ENCODE measurements at regions not wholly inside any gene's neighbourhood (a gene's known extent, or its start where the extent isn't known, plus 50 kb on each side); places are given as distances from the start of the nearest gene placed in this dataset.
"Not testable (repeated sequence)": the region's sequence is repeated elsewhere in the genome, so short reads cannot be mapped to it uniquely, and the experiment has no call there.

- no peaks in the 10 kb centered on the region for H3K79me1 ChIP-seq (ENCODE audit: low read length)
- no peaks in the 10 kb centered on the region for H3K79me2 ChIP-seq (ENCODE audit: control insufficient read depth, insufficient read depth, low read length, poor library complexity)
- no peak overlapping the region for H3K18ac ChIP-seq (ENCODE audit: low read length)
- WGBS (ENCODE audit: extremely low coverage, insufficient coverage, insufficient read length): no CpG with 5 or more reads among the region's 1 CpG
- no peak overlapping the region for H2AFZ ChIP-seq (ENCODE audit: insufficient read depth, low read length, poor library complexity)
- H3K4me2 ChIP-seq (ENCODE audit: low read length): no peak overlapping the region
- H3K14ac ChIP-seq (ENCODE audit: low read length): no peak overlapping the region
- H3K9me3 ChIP-seq (ENCODE audit: insufficient read depth, low read depth, low read length): no peaks in the 10 kb centered on the region
- no peak overlapping the region for H4K8ac ChIP-seq (ENCODE audit: low read depth, low read length)
- no peaks in the 10 kb centered on the region for H3K27me3 ChIP-seq (ENCODE audit: insufficient read depth, low read length)
- H2BK5ac ChIP-seq (ENCODE audit: low read depth, low read length, poor library complexity): no peak overlapping the region
- H3K9ac ChIP-seq (ENCODE audit: low read length): no peak overlapping the region
- no peaks in the 10 kb centered on the region for H3K36me3 ChIP-seq (ENCODE audit: control insufficient read depth in 1 of 2, insufficient read depth in 2 of 2, low read length in 2 of 2)
- H3K27ac ChIP-seq (ENCODE audit: low read depth, low read length): no peak overlapping the region
- no peak overlapping the region for H3K23ac ChIP-seq (ENCODE audit: low read length)
- no peak overlapping the region for H3K4me3 ChIP-seq (ENCODE audit: low read depth, low read length)
- no peak for DNase-seq
- H2AK5ac ChIP-seq (ENCODE audit: low read length): no peak overlapping the region
- H3K4ac ChIP-seq (ENCODE audit: low read depth, low read length): no peak overlapping the region
- H2BK120ac ChIP-seq (ENCODE audit: insufficient read depth, low read length, poor library complexity): no peak overlapping the region
- H4K91ac ChIP-seq (ENCODE audit: low read depth, low read length): no peak overlapping the region
- no peaks in the 10 kb centered on the region for H3K4me1 ChIP-seq (ENCODE audit: control insufficient read depth in 1 of 2, insufficient read depth in 2 of 2, low read length in 2 of 2)
- H4K12ac ChIP-seq (ENCODE audit: low read depth, low read length): no peak overlapping the region
- H2BK12ac ChIP-seq (ENCODE audit: low read length): no peak overlapping the region
Measured at GRCh38 chr2:53114991-53115390, 652.6 kb upstream of the CHAC2 start.

- Histone ChIP-seq H4K12ac (ENCODE audit: low read depth, low read length) (no peak overlapping the region), H2BK5ac (ENCODE audit: low read depth, low read length, poor library complexity) (no peak overlapping the region), H4K91ac (ENCODE audit: low read depth, low read length) (no peak overlapping the region), H3K18ac (ENCODE audit: low read length) (no peak overlapping the region), H2AFZ (ENCODE audit: insufficient read depth, low read length, poor library complexity) (no peak overlapping the region), H2AK5ac (ENCODE audit: low read length) (no peak overlapping the region), H3K79me2 (ENCODE audit: control insufficient read depth, insufficient read depth, low read length, poor library complexity) (no peaks in the 10 kb centered on the region), H3K27ac (ENCODE audit: low read depth, low read length) (no peak overlapping the region), H2BK120ac (ENCODE audit: insufficient read depth, low read length, poor library complexity) (no peak overlapping the region), H3K79me1 (ENCODE audit: low read length) (no peaks in the 10 kb centered on the region), H3K27me3 (ENCODE audit: insufficient read depth, low read length) (no peaks in the 10 kb centered on the region), H3K23ac (ENCODE audit: low read length) (no peak overlapping the region), H3K9ac (ENCODE audit: low read length) (no peak overlapping the region), H3K4me2 (ENCODE audit: low read length) (no peak overlapping the region), H3K4me3 (ENCODE audit: low read depth, low read length) (no peak overlapping the region), H2BK12ac (ENCODE audit: low read length) (no peak overlapping the region), H3K9me3 (ENCODE audit: insufficient read depth, low read depth, low read length) (no peaks in the 10 kb centered on the region), H3K14ac (ENCODE audit: low read length) (no peak overlapping the region), H4K8ac (ENCODE audit: low read depth, low read length) (no peak overlapping the region), H3K4me1 (ENCODE audit: control insufficient read depth in 1 of 2, insufficient read depth in 2 of 2, low read length in 2 of 2) (no peaks in the 10 kb centered on the region), H3K36me3 (ENCODE audit: control insufficient read depth in 1 of 2, insufficient read depth in 2 of 2, low read length in 2 of 2) (no peaks in the 10 kb centered on the region), H3K4ac (ENCODE audit: low read depth, low read length) (no peak overlapping the region)
- no peak for DNase-seq
- WGBS (ENCODE audit: extremely low coverage, insufficient coverage, insufficient read length): no CpG with 5 or more reads among the region's 2 CpGs
Measured at GRCh38 chr2:53114582-53114981, 653.0 kb upstream of the CHAC2 start.

GRCh38 chr2:53112408-53112807 is 655.2 kb upstream of the CHAC2 start:
- no CpG with 5 or more reads among the region's 9 CpGs for WGBS (ENCODE audit: extremely low coverage, insufficient coverage, insufficient read length)
- H3K4me1 ChIP-seq (ENCODE audit: control insufficient read depth in 1 of 2, insufficient read depth in 2 of 2, low read length in 2 of 2); H3K36me3 ChIP-seq (ENCODE audit: control insufficient read depth in 1 of 2, insufficient read depth in 2 of 2, low read length in 2 of 2): not testable (repeated sequence)

GRCh38 chr2:53111406-53111805 is 656.2 kb upstream of the CHAC2 start:
- Histone ChIP-seq H2AK5ac (ENCODE audit: low read length) (no peak overlapping the region), H3K4me2 (ENCODE audit: low read length) (no peak overlapping the region), H3K79me1 (ENCODE audit: low read length) (no peaks in the 10 kb centered on the region), H3K27me3 (ENCODE audit: insufficient read depth, low read length) (no peaks in the 10 kb centered on the region), H3K14ac (ENCODE audit: low read length) (no peak overlapping the region), H2AFZ (ENCODE audit: insufficient read depth, low read length, poor library complexity) (no peak overlapping the region), H3K79me2 (ENCODE audit: control insufficient read depth, insufficient read depth, low read length, poor library complexity) (no peaks in the 10 kb centered on the region), H3K4me3 (ENCODE audit: low read depth, low read length) (no peak overlapping the region), H3K4me1 (ENCODE audit: control insufficient read depth in 1 of 2, insufficient read depth in 2 of 2, low read length in 2 of 2) (no peaks in the 10 kb centered on the region), H3K4ac (ENCODE audit: low read depth, low read length) (no peak overlapping the region), H3K36me3 (ENCODE audit: control insufficient read depth in 1 of 2, insufficient read depth in 2 of 2, low read length in 2 of 2) (no peaks in the 10 kb centered on the region), H4K91ac (ENCODE audit: low read depth, low read length) (no peak overlapping the region), H4K8ac (ENCODE audit: low read depth, low read length) (no peak overlapping the region), H3K18ac (ENCODE audit: low read length) (no peak overlapping the region), H2BK12ac (ENCODE audit: low read length) (no peak overlapping the region), H2BK120ac (ENCODE audit: insufficient read depth, low read length, poor library complexity) (no peak overlapping the region), H2BK5ac (ENCODE audit: low read depth, low read length, poor library complexity) (no peak overlapping the region), H3K27ac (ENCODE audit: low read depth, low read length) (no peak overlapping the region), H4K12ac (ENCODE audit: low read depth, low read length) (no peak overlapping the region), H3K9me3 (ENCODE audit: insufficient read depth, low read depth, low read length) (no peaks in the 10 kb centered on the region), H3K9ac (ENCODE audit: low read length) (no peak overlapping the region), H3K23ac (ENCODE audit: low read length) (no peak overlapping the region)
- WGBS (ENCODE audit: extremely low coverage, insufficient coverage, insufficient read length): no CpG with 5 or more reads among the region's 3 CpGs
- DNase-seq: no peak

More at GRCh38 chr2:53112408-53112807, 655.2 kb upstream of the CHAC2 start:
- H3K4me3 ChIP-seq (ENCODE audit: low read depth, low read length); H2BK120ac ChIP-seq (ENCODE audit: insufficient read depth, low read length, poor library complexity); H2AK5ac ChIP-seq (ENCODE audit: low read length); H2AFZ ChIP-seq (ENCODE audit: insufficient read depth, low read length, poor library complexity); H3K27ac ChIP-seq (ENCODE audit: low read depth, low read length); DNase-seq; H2BK5ac ChIP-seq (ENCODE audit: low read depth, low read length, poor library complexity); H3K18ac ChIP-seq (ENCODE audit: low read length); H3K14ac ChIP-seq (ENCODE audit: low read length); H3K9me3 ChIP-seq (ENCODE audit: insufficient read depth, low read depth, low read length); H2BK12ac ChIP-seq (ENCODE audit: low read length); H3K23ac ChIP-seq (ENCODE audit: low read length); H3K27me3 ChIP-seq (ENCODE audit: insufficient read depth, low read length); H4K91ac ChIP-seq (ENCODE audit: low read depth, low read length); H3K79me1 ChIP-seq (ENCODE audit: low read length); H3K79me2 ChIP-seq (ENCODE audit: control insufficient read depth, insufficient read depth, low read length, poor library complexity); H3K4me2 ChIP-seq (ENCODE audit: low read length); H4K12ac ChIP-seq (ENCODE audit: low read depth, low read length); H3K9ac ChIP-seq (ENCODE audit: low read length); H3K4ac ChIP-seq (ENCODE audit: low read depth, low read length); H4K8ac ChIP-seq (ENCODE audit: low read depth, low read length): not testable (repeated sequence)

All from trophoblast cell (in vitro differentiated cells and primary cell).